SHP77 treated with DMSO at 0.1 percent for 48 hours (cell line): ENCODE measurements at regions not wholly inside any gene's neighbourhood (a gene's known extent, or its start where the extent isn't known, plus 50 kb on each side); places are given as distances from the start of the nearest gene placed in this dataset.
"Not testable (repeated sequence)": the region's sequence is repeated elsewhere in the genome, so short reads cannot be mapped to it uniquely, and the experiment has no call there.

ENCODE experiments used
- DNase-seq: peaks from one replicate; lab custom pipeline; 2025; lab: John Stamatoyannopoulos, UW

- DNase-seq: not testable (repeated sequence)
Measured at GRCh38 chr17:27365329-27365945, 71.5 kb downstream of the WSB1 start.

GRCh38 chr17:27366437-27366836 lies 72.5 kb downstream of the WSB1 start:
- DNase-seq: no peak

- DNase-seq: no peak
Measured at GRCh38 chr17:27367121-27367981, 73.4 kb downstream of the WSB1 start.

- no peak for DNase-seq
Measured at GRCh38 chr17:27368151-27368795, 74.4 kb downstream of the WSB1 start.

- DNase-seq: no peak
Measured at GRCh38 chr17:27368980-27369379, 75.1 kb downstream of the WSB1 start.

- no peak for DNase-seq
Measured at GRCh38 chr17:27370776-27371175, 76.9 kb downstream of the WSB1 start.

- DNase-seq: not testable (repeated sequence)
Measured at GRCh38 chr17:27373695-27374094, 79.8 kb downstream of the WSB1 start.

- no peak for DNase-seq
Measured at GRCh38 chr17:27376637-27377547, 79.4 kb upstream of the KSR1 start.

- DNase-seq: no peak
Measured at GRCh38 chr17:27378482-27379175, 77.6 kb upstream of the KSR1 start.

GRCh38 chr17:27379888-27380533 lies 76.2 kb upstream of the KSR1 start:
- no peak for DNase-seq

GRCh38 chr17:27380551-27380950 lies 75.7 kb upstream of the KSR1 start:
- no peak for DNase-seq

- DNase-seq: peak; percentile 47
Measured at GRCh38 chr17:27381007-27381501, 75.2 kb upstream of the KSR1 start.

GRCh38 chr17:27382025-27382424 lies 74.2 kb upstream of the KSR1 start:
- DNase-seq: no peak

- no peak for DNase-seq
Measured at GRCh38 chr17:27384261-27384701, 72.0 kb upstream of the KSR1 start.

GRCh38 chr17:27384726-27385125 lies 71.5 kb upstream of the KSR1 start:
- no peak for DNase-seq

- no peak for DNase-seq
Measured at GRCh38 chr17:27385626-27386025, 70.6 kb upstream of the KSR1 start.

- no peak for DNase-seq
Measured at GRCh38 chr17:27386206-27387075, 69.8 kb upstream of the KSR1 start.

- no peak for DNase-seq
Measured at GRCh38 chr17:27389542-27390140, 66.6 kb upstream of the KSR1 start.

GRCh38 chr17:27390540-27390939 lies 65.7 kb upstream of the KSR1 start:
- DNase-seq: no peak
